ENCODE measurements at regions not wholly inside any gene's neighbourhood (a gene's known extent, or its start where the extent isn't known, plus 50 kb on each side); places are given as distances from the start of the nearest gene placed in this dataset.

DNA sequence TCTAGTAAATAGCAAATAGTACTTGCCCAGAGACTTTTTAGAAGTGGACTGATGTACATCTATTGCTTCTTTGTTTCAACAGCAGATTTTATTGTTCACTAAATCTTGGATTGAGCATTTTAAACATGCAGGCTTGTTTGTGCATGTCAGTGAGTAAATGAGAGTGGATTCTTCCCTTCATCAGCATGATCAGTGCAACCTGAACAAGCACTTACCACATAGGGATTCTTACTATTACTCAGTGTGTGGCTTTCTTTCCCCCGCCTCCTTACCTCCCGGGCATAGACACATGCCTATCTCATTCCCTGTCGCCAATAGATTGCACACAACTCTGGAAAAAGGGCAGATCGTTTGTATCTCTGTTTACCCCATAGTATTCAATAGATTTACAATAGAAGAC lies 197.5 kb downstream of the C11orf87 start:
- no peak overlapping the region for H3K27ac Mint-ChIP-seq
- Histone ChIP-seq H3K4me2 (no peak overlapping the region), H2AFZ (no peak overlapping the region), H3K4me1 (ENCODE audit: insufficient read depth) (no peaks in the 10 kb centered on the region), H3K27me3 (ENCODE audit: insufficient read depth) (no peaks in the 10 kb centered on the region), H3K79me2 (replicated peaks; ENCODE audit: insufficient read depth) (no peaks in the 10 kb centered on the region), H3K4me3 (no peak overlapping the region), H3K27ac (ENCODE audit: low read depth) (no peak overlapping the region), H4K20me1 (replicated peaks; ENCODE audit: insufficient read depth) (no peaks in the 10 kb centered on the region), H3F3A (replicated peaks; ENCODE audit: low read depth) (no peaks in the 10 kb centered on the region), H3K9me2 (ENCODE audit: insufficient read depth) (0 out of 2 replicates have a peak, but pooled peaks cover 6% of the 10 kb centered on the region), H3K36me3 (ENCODE audit: insufficient read depth) (no peaks in the 10 kb centered on the region)
- no peaks in the 10 kb centered on the region for H3K27me3 Mint-ChIP-seq (ENCODE audit: insufficient read depth, low read depth, poor library complexity)
- H3K4me3 Mint-ChIP-seq: no peak overlapping the region
- ATAC-seq (no peak), DNase-seq (ENCODE audit: low spot score) (no peak)
- H3K4me1 Mint-ChIP-seq: no peaks in the 10 kb centered on the region
- H3K9me3 Mint-ChIP-seq: no peaks in the 10 kb centered on the region
- TF ChIP-seq ZNF331 (CRISPR knock-in tag; IDR thresholded peaks at IDR 0.05; ENCODE audit: low read depth) (no peak), EZH2phosphoT487 (IDR thresholded peaks at IDR 0.05; ENCODE audit: unreplicated experiment) (no peak), CREB1 (CRISPR knock-in tag; IDR thresholded peaks at IDR 0.05; ENCODE audit: low read depth) (no peak), EZH2 (IDR thresholded peaks at IDR 0.05; ENCODE audit: low read depth, unreplicated experiment) (no peak), ZNF114 (CRISPR knock-in tag; IDR thresholded peaks at IDR 0.05) (no peak), JUNB (IDR thresholded peaks at IDR 0.05; ENCODE audit: unreplicated experiment) (no peak), ZNF462 (CRISPR knock-in tag; IDR thresholded peaks at IDR 0.05) (no peak), CTCF (conservative IDR thresholded peaks at IDR 0.05; ENCODE audit: low read depth in 2 of 2) (no peak), POLR2AphosphoS5 (IDR thresholded peaks at IDR 0.05; ENCODE audit: low read depth) (no peak), NANOG (IDR thresholded peaks at IDR 0.05; ENCODE audit: borderline replicate concordance) (no peak), STAT1 (IDR thresholded peaks at IDR 0.05; ENCODE audit: unreplicated experiment) (no peak)
- TF ChIP-seq, protein P1, sequence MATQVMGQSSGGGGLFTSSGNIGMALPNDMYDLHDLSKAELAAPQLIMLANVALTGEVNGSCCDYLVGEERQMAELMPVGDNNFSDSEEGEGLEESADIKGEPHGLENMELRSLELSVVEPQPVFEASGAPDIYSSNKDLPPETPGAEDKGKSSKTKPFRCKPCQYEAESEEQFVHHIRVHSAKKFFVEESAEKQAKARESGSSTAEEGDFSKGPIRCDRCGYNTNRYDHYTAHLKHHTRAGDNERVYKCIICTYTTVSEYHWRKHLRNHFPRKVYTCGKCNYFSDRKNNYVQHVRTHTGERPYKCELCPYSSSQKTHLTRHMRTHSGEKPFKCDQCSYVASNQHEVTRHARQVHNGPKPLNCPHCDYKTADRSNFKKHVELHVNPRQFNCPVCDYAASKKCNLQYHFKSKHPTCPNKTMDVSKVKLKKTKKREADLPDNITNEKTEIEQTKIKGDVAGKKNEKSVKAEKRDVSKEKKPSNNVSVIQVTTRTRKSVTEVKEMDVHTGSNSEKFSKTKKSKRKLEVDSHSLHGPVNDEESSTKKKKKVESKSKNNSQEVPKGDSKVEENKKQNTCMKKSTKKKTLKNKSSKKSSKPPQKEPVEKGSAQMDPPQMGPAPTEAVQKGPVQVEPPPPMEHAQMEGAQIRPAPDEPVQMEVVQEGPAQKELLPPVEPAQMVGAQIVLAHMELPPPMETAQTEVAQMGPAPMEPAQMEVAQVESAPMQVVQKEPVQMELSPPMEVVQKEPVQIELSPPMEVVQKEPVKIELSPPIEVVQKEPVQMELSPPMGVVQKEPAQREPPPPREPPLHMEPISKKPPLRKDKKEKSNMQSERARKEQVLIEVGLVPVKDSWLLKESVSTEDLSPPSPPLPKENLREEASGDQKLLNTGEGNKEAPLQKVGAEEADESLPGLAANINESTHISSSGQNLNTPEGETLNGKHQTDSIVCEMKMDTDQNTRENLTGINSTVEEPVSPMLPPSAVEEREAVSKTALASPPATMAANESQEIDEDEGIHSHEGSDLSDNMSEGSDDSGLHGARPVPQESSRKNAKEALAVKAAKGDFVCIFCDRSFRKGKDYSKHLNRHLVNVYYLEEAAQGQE (IDR thresholded peaks at IDR 0.05; ENCODE audit: unreplicated experiment): no peak
- H3K36me3 Mint-ChIP-seq (ENCODE audit: low read depth): no peaks in the 10 kb centered on the region
